ENCODE measurements at regions not wholly inside any gene's neighbourhood (a gene's known extent, or its start where the extent isn't known, plus 50 kb on each side); places are given as distances from the start of the nearest gene placed in this dataset.

- TF ChIP-seq POLR2A (IDR thresholded peaks at IDR 0.05) (no peak), CTCF (IDR thresholded peaks at IDR 0.05) (no peak)
Measured at GRCh38 chr18:61963705-61964104, 70.9 kb upstream of the RNF152 start.

Measured in prostate gland (tissue), 2 donors.